ENCODE measurements at regions not wholly inside any gene's neighbourhood (a gene's known extent, or its start where the extent isn't known, plus 50 kb on each side); places are given as distances from the start of the nearest gene placed in this dataset.

DNA sequence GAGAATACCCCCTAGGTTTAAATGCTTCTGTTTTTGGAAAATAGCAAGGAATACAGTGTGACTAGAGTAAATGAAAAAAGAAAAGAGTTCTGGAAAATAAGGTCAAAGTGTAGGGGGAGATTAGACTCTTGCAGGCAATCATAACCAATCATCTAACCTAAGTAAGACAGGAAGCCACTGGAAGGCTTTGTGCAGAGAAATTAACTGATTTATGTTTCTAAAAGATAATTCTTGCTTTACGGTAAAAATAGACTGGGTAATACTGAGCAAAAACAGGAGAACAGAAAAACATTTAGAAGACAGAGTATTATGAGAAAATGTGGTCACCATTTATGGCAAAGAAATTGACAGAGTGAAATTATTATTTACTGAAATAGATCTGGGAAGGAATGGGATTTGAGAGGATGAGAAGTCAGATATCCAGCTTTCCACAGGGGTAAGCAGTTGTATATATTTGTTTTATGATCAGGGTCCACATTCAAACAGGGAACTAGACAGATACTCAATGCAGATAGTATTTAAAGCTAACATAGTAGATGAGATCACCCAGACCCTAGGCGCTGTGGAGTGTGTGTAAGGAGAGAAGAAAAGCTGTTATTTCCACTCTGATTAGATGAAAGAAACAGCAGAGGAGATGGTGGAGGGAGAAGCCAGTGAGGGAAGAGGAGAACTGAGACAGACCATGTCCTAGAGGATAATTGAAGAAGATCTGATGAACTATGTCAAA is 1225.3 kb downstream of the CDH11 start:
- TF ChIP-seq CTCF (IDR thresholded peaks at IDR 0.05; ENCODE audit: low read depth, low read length, poor library complexity, severe bottlenecking) (no peak), EZH2phosphoT487 (IDR thresholded peaks at IDR 0.05; ENCODE audit: borderline replicate concordance, low read length) (no peak)

Measured in DOHH2 (cell line).